HG03457 (cell line): ENCODE measurements at regions not wholly inside any gene's neighbourhood (a gene's known extent, or its start where the extent isn't known, plus 50 kb on each side); places are given as distances from the start of the nearest gene placed in this dataset.
A peak's percentile ranks its signal among the peaks of the same experiment; 100 is the strongest.
"Not testable (repeated sequence)": the region's sequence is repeated elsewhere in the genome, so short reads cannot be mapped to it uniquely, and the experiment has no call there.

Experiments used
- ATAC-seq: cut with Tn5 transposase; IDR thresholded peaks from one replicate; pipeline ENCODE4 v1.9.1; 2021; ENCODE audit warnings: moderate number of reproducible peaks; ENCODE audit not compliant: unreplicated experiment

DNA sequence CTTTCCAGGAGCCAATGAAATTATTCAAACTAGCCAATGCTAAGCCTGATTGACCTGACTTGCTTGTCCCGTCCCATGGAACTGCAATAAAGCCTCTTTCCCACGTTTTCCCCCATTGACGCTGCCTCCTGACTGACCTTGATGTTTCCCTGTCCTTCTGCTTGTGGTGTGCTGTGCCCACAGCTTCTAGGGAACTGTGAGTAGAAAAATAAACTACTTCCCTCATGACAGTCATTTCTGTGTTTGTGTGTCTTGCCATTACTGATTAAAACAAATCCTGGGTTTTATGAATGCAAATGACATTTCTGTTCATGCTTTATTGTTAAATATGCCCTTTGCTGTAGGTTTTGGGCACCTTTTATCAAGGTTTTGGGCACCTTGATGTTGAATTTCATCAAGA, 91.3 kb upstream of the ABI1 start:
- no peak for ATAC-seq

GRCh38 chr10:26951650-26952049, 90.9 kb upstream of the ABI1 start:
- ATAC-seq, result no peak

DNA sequence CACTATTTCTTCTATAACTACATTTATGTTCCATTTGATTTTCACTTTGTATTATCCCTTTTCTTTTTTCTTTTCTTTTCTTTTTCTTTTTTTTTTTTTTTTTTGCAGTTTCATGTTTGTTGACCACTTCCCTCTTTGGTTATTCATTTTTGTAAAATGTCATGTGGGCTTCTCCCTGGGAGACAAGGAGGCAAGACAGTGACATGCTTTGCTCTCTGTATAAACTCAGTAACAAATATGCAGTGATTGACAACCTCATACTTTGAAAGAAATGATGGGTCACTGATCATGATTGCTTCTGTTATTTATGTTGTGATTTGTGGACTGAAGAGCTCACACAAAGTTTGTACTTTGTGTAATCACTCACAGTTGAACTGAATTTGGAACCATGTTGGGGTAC, 90.2 kb upstream of the ABI1 start:
- ATAC-seq, result peak; percentile 55

GRCh38 chr10:26946102-26946811, 85.5 kb upstream of the ABI1 start:
- ATAC-seq, result no peak

DNA sequence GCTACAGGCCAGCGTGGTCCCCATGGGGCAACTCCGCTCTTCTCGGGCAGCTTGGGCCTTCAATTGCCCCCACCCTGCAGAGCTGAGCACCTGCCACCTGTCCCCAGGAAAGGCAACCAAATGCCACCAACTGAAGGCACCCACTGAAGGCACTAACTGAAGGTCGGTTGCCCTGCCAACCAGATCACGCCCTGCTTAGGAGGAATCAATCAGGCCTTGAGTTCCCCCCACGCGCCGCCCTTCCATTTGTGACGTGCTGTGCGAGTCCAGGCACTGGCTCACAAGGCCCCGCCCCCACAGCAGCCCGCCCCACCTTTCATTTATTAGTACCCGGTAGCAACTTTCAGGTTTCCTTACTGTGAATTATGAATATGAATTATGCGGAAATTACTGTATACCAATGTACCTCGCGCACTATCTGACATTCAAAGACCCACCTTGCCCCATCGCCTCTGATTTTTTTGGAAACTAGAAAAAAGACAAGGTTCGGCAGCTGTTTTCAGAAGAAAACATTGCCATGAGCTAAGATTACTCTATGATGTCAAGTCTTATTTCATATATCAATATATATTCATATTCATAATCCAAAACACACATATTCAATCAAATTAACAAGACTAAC, 83.6 kb upstream of the ABI1 start:
- no peak for ATAC-seq

- no peak for ATAC-seq
These were observed 79.2 kb upstream of the ABI1 start for GRCh38 chr10:26939962-26940354.

- ATAC-seq, result no peak
These were observed 78.7 kb upstream of the ABI1 start for GRCh38 chr10:26939290-26939961.

- ATAC-seq, result no peak
These were observed 77.8 kb upstream of the ABI1 start for GRCh38 chr10:26938578-26938977.

GRCh38 chr10:26937371-26937770, 76.6 kb upstream of the ABI1 start:
- no peak for ATAC-seq

DNA sequence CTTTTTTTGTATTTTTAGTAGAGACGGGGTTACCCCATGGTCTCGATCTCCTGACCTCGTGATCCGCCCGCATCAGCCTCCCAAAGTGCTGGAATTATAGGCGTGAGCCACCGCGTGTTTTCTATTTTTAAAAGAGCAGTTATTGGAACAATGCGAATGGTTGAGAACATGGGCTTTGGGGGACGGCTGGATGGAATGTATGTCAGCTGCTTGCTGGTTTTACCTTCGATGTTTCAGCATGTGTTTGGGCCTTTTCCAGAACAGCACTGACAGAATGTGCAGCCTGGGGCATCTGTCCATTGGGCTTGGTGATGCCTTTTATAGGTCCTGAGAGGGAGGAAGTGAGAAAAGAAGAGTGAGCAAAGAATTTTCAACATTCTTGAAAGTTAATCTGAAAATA, 73.4 kb upstream of the ABI1 start:
- ATAC-seq, result not testable (repeated sequence)

- no peak for ATAC-seq
These were observed 71.8 kb upstream of the ABI1 start for GRCh38 chr10:26932576-26932975.

- ATAC-seq, result peak; percentile 96
These were observed 70.5 kb upstream of the ABI1 start for GRCh38 chr10:26931223-26931622.

GRCh38 chr10:26922824-26923223, 62.1 kb upstream of the ABI1 start:
- not testable (repeated sequence) for ATAC-seq

DNA sequence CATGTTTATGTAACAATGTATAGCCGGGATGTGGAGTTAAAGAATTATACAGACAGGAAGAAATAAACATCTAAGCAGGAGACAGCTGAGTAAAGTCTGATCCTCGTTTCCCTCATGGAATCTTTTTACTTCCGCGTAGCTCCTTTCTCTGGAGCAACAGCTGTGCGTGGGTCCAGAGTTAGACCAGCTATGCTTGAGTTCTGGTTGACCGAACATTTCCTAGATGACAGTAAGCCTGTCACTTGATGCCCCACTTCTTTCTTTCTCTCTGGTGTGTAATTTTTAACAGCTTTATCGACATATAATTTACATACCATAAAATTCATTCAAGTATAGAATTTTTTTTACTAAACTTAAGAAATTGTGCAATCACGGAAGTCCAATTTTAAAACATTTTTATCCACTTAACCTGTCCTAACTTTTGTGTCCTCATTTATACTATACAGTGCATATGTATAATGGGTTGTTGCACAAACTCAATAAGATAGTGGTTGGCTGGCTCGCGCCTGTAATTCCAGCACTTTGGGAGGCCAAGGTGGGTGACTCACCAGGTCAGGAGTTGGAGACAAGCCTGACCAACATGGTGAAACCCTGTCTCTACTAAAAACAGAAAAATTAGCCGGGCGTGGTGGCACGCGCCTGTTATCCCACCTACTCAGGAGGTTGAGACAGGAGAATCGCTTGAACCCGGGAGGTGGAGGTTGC, 58.5 kb upstream of the ABI1 start:
- ATAC-seq, result not testable (repeated sequence)

GRCh38 chr10:26914898-26915297, 54.1 kb upstream of the ABI1 start:
- ATAC-seq, result no peak

GRCh38 chr10:26911811-26912461, 51.2 kb upstream of the ABI1 start:
- ATAC-seq, result no peak
